Esophagus squamous epithelium (tissue), 4 donors: ENCODE measurements at regions not wholly inside any gene's neighbourhood (a gene's known extent, or its start where the extent isn't known, plus 50 kb on each side); places are given as distances from the start of the nearest gene placed in this dataset.

ENCODE experiments used
- POLR2A ChIP-seq, 4 donors: fragments of 450-650 bp; IDR thresholded peaks; one replicate each; pipeline ENCODE4 v1.6.1; 2017; ENCODE audit warnings: antibody characterized with exemption in 4 of 4, mild to moderate bottlenecking in 4 of 4, moderate library complexity in 3 of 4
- TF ChIP-seq, protein P1 (sequence below), 6 experiments: fragments of 450-650 bp in 4 of 6; fragments of 200-600 bp in 2 of 6; sonication (generic) in 2 of 6; IDR thresholded peaks; one replicate each; pipeline ENCODE4 v1.5.1; 2016 to 2019; ENCODE audit warnings: antibody characterized with exemption in 6 of 6, mild to moderate bottlenecking in 4 of 6, moderate library complexity in 4 of 6

- TF ChIP-seq, protein P1, sequence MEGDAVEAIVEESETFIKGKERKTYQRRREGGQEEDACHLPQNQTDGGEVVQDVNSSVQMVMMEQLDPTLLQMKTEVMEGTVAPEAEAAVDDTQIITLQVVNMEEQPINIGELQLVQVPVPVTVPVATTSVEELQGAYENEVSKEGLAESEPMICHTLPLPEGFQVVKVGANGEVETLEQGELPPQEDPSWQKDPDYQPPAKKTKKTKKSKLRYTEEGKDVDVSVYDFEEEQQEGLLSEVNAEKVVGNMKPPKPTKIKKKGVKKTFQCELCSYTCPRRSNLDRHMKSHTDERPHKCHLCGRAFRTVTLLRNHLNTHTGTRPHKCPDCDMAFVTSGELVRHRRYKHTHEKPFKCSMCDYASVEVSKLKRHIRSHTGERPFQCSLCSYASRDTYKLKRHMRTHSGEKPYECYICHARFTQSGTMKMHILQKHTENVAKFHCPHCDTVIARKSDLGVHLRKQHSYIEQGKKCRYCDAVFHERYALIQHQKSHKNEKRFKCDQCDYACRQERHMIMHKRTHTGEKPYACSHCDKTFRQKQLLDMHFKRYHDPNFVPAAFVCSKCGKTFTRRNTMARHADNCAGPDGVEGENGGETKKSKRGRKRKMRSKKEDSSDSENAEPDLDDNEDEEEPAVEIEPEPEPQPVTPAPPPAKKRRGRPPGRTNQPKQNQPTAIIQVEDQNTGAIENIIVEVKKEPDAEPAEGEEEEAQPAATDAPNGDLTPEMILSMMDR (IDR thresholded peaks at IDR 0.05) = no peak
- TF ChIP-seq POLR2A (IDR thresholded peaks at IDR 0.05) = no peak
Observed at GRCh38 chr5:142463904-142464303, 139.1 kb upstream of the SPRY4 start.
